GM21390 (cell line): ENCODE measurements at regions not wholly inside any gene's neighbourhood (a gene's known extent, or its start where the extent isn't known, plus 50 kb on each side); places are given as distances from the start of the nearest gene placed in this dataset.

Experiments used
- ATAC-seq: cut with Tn5 transposase; IDR thresholded peaks from one replicate; pipeline ENCODE4 v1.9.1; 2021; ENCODE audit not compliant: unreplicated experiment

GRCh38 chr20:57073402-57073801 lies 193.0 kb downstream of the BMP7 start:
- no peak for ATAC-seq

- no peak for ATAC-seq
Observed at GRCh38 chr20:57074386-57074785, 192.1 kb downstream of the BMP7 start.

- ATAC-seq, result no peak
Observed at GRCh38 chr20:57075181-57075580, 191.3 kb downstream of the BMP7 start.

GRCh38 chr20:57075603-57076002 lies 190.8 kb downstream of the BMP7 start:
- no peak for ATAC-seq

GRCh38 chr20:57076152-57076652 lies 190.2 kb downstream of the BMP7 start:
- no peak for ATAC-seq

GRCh38 chr20:57076951-57077350 lies 189.5 kb downstream of the BMP7 start:
- ATAC-seq, result no peak

GRCh38 chr20:57078116-57078515 lies 188.3 kb downstream of the BMP7 start:
- no peak for ATAC-seq

- ATAC-seq, result no peak
Observed at GRCh38 chr20:57079031-57080005, 187.1 kb downstream of the BMP7 start.

GRCh38 chr20:57080796-57081195 lies 185.6 kb downstream of the BMP7 start:
- ATAC-seq, result no peak

- ATAC-seq, result no peak
Observed at GRCh38 chr20:57082357-57082945, 184.0 kb downstream of the BMP7 start.

- ATAC-seq, result no peak
Observed at GRCh38 chr20:57083072-57083471, 183.4 kb downstream of the BMP7 start.

- ATAC-seq, result no peak
Observed at GRCh38 chr20:57086066-57086465, 180.4 kb downstream of the BMP7 start.

- ATAC-seq, result no peak
Observed at GRCh38 chr20:57087102-57087501, 179.3 kb downstream of the BMP7 start.

GRCh38 chr20:57087705-57088104 lies 178.7 kb downstream of the BMP7 start:
- no peak for ATAC-seq

GRCh38 chr20:57088436-57088835 lies 178.0 kb downstream of the BMP7 start:
- no peak for ATAC-seq

- peak; percentile 78 for ATAC-seq
Observed at GRCh38 chr20:57089699-57090144, 176.7 kb downstream of the BMP7 start.

- ATAC-seq, result no peak
Observed at GRCh38 chr20:57090590-57091560, 175.6 kb downstream of the BMP7 start.

GRCh38 chr20:57091748-57092111 lies 174.7 kb downstream of the BMP7 start:
- ATAC-seq, result no peak

GRCh38 chr20:57092112-57092899 lies 174.1 kb downstream of the BMP7 start:
- ATAC-seq, result peak; percentile 54

- ATAC-seq, result no peak
Observed at GRCh38 chr20:57092900-57093530, 173.4 kb downstream of the BMP7 start.
